ENCODE measurements at regions not wholly inside any gene's neighbourhood (a gene's known extent, or its start where the extent isn't known, plus 50 kb on each side); places are given as distances from the start of the nearest gene placed in this dataset.

DNA sequence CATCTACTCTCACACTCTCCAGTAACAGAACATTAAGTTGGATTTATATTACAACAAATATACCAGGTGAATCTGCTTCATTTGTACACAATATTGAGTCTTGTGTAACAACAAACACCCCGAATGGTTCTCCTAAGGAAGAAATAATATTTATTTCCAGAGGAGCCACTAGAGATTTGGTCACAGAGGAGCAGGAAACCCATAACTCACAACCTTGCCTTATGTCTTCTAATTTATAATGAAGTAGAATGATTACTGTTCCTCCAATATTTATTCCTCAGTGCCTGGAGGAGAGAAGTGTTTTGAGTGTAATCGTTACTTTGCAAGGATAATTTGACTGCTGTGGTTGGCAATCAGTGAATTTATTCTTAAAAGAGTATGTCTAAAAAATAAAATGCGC lies 1243.7 kb upstream of the PCDH20 start:
- no peak for TF ChIP-seq EZH2phosphoT487 (IDR thresholded peaks at IDR 0.05; ENCODE audit: low read depth)
- TF ChIP-seq, protein P1, sequence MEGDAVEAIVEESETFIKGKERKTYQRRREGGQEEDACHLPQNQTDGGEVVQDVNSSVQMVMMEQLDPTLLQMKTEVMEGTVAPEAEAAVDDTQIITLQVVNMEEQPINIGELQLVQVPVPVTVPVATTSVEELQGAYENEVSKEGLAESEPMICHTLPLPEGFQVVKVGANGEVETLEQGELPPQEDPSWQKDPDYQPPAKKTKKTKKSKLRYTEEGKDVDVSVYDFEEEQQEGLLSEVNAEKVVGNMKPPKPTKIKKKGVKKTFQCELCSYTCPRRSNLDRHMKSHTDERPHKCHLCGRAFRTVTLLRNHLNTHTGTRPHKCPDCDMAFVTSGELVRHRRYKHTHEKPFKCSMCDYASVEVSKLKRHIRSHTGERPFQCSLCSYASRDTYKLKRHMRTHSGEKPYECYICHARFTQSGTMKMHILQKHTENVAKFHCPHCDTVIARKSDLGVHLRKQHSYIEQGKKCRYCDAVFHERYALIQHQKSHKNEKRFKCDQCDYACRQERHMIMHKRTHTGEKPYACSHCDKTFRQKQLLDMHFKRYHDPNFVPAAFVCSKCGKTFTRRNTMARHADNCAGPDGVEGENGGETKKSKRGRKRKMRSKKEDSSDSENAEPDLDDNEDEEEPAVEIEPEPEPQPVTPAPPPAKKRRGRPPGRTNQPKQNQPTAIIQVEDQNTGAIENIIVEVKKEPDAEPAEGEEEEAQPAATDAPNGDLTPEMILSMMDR (IDR thresholded peaks at IDR 0.05; ENCODE audit: low read depth, low read length): no peak
